ENCODE measurements at regions not wholly inside any gene's neighbourhood (a gene's known extent, or its start where the extent isn't known, plus 50 kb on each side); places are given as distances from the start of the nearest gene placed in this dataset.

GRCh38 chr13:61215601-61216000 is 200.0 kb downstream of the PCDH20 start:
- TF ChIP-seq CTCF (IDR thresholded peaks at IDR 0.05) (no peak), PREB (CRISPR knock-in tag; IDR thresholded peaks at IDR 0.05; ENCODE audit: borderline replicate concordance) (no peak)

All from WTC11 (cell line).